Smooth muscle cell of the brain vasculature (primary cell): ENCODE measurements at regions not wholly inside any gene's neighbourhood (a gene's known extent, or its start where the extent isn't known, plus 50 kb on each side); places are given as distances from the start of the nearest gene placed in this dataset.

ENCODE experiments used
- DNase-seq: peaks from one replicate; pipeline ENCODE4 v3.0.0-alpha.2; 2012; ENCODE audit warnings: low read depth, low spot score

GRCh38 chr9:107547303-107547702 is 57.7 kb upstream of the KLF4 start:
- no peak for DNase-seq

GRCh38 chr9:107546859-107547258 is 57.3 kb upstream of the KLF4 start:
- DNase-seq: no peak

DNA sequence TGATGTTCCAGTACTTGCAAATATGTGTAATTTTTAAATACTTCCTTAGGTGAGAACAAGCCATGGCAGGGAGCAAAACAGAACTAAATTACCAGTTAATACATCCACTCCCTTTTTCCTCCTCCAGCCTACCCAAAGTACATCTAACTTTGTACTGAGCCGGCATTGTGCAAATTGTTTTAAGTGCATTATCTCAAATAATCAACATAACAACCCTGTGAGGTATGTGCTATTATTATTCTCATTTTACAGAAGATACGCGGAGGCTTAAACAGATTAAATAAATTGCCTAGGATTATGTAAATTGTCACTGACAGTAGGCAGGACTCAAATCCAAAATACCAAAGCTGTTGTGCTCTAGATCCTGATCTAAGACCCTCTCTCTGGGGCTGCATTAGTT is 55.5 kb upstream of the KLF4 start:
- DNase-seq: no peak

DNA sequence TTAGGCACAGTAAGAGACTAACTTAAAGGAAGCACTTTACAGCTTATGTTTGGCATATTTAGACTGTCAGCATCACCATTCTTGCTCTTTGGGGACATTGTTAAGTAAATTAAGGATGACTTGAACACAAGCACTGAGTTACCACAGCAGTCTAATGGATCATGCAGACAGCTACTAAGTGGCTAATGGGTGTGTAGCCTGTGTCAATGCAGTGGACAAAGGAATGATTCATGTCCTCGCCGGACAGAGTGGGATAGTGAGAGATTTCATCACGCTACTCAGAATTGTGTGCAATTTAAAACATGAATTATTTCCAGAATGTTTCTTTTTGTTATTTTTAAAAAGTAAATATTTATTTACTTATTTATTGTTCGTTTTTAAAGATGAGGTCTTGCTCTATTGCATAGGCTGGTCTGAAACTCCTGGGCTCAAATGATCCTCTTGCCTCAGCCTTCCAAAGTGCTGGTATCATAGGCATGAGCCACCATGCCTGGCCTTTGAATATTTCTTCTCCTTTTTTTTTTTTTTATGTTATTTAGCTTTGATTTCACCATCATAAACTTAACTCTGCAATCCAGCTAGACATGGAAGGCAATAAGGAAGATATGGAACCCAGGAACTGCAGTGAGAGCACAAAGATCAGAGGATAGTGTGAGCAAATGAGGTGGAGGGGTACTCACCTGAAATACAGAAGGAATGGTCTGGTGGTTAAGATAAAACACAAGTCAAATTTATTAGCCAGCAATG is 53.0 kb upstream of the KLF4 start:
- DNase-seq: no peak

DNA sequence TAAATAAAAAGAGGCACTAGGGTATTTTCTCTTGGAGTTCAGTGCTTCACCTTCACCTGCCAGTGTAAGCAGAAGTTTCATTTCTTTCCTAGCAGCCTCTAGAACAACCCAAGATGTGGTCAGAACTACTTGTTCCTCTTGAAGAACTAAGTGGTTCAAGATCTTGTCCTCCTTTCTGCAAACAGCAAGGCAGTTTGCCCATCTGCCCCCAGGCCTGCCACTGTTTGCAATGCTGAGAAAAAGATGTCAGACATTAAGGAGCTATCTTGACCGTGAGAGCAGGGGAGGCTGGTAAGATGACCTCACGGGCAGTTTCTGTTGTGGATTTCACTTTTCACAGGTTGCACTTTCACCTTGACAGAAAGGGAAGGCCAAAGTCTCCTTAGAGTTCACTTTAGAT is 52.0 kb upstream of the KLF4 start:
- no peak for DNase-seq

DNA sequence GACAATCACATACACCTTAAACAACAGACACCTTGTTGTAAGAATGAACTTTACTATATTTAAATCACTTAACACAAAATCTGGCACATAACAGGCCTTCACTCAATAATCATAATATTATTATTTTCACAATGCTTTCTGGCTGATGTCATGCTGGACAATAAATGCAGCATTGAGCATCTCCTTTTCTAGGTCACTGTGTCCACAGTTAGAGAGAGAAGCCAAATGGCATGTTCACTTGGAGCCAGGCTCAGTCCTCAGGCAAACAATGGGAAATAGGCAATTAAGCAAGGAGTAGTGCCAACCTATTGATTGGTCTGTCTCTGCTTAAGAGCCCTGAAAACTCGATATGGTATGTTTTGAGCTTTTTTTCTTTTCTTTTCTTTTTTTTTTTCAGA is 50.6 kb upstream of the KLF4 start:
- no peak for DNase-seq

DNA sequence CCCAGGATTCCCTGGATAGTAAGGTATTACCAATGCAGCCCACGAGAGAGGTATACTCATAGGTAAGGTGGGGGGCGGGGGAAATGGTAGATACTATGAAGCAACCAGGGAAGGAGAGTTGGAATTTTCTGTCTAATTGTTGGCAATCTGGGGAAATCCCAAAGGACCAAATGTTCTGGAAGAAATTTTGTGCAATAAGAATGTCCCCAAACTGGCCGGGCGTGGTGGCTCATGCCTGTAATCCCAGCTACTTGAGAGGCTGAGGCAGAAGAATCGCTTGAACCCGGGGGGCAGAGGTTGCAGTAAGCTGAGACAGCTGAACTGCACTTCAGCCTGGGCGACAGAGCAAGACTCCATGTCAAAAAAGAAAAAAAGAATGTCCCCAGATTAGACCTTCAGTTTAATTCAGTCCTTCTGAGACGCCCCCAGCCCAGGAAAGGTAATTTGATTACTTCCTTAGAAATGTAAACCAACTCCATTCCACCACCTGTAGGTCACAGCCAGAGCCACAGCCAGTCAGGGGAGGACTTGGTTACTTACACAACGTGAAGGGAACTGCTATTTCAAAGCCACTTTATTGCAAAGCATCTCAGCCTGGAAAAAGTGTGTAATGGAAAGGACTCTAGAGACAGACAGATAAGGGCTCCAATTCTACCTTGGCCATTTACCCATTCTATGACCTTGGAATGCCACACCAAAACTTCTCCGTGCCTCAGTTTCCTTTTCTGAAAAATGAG is 50.0 kb upstream of the KLF4 start:
- DNase-seq: no peak
